HepG2 (cell line): ENCODE measurements at regions not wholly inside any gene's neighbourhood (a gene's known extent, or its start where the extent isn't known, plus 50 kb on each side); places are given as distances from the start of the nearest gene placed in this dataset.

ENCODE experiments used
- ATAC-seq: fragments of 200-7000 bp; cut with Tn5 transposase; 3 replicates; pipeline ENCODE4 v1.9.1; 2020; ENCODE audit warnings: mild to moderate bottlenecking, moderate library complexity
- BruUV-seq: library from RNA; stranded (reverse); fragments of 400-500 nt; replicated peaks from 2 replicates; lab custom pipeline; 2021; lab: Mats Ljungman, UMichigan
- CTCF ChIA-PET: fragments of 300-600 bp; formaldehyde crosslinking; extraction: SDS; loops from one replicate; lab custom pipeline; 2021; ENCODE audit warnings: low total read pairs, inconsistent platforms, low intra/inter-chr PET ratio; lab: Yijun Ruan, JAX
- POLR2A ChIA-PET: fragments of 350-600 bp; sonication (Branson Sonifier 250); formaldehyde crosslinking; loops from one replicate; lab custom pipeline; 2020; ENCODE audit warnings: antibody characterized with exemption, inconsistent platforms; lab: Yijun Ruan, JAX
- DNase-seq: peaks from one replicate; pipeline ENCODE4 v3.0.0-alpha.2; 2015; ENCODE audit warnings: low spot score
- FAIRE-seq: peaks from 3 replicates; lab custom pipeline; 2011; peaks lifted over from hg19 to GRCh38; lab: Jason Lieb, UNC
- H2AFZ ChIP-seq: one replicate; pipeline ENCODE4 v1.6.1; 2011; ENCODE audit warnings: low read length, inconsistent platforms
- H3K27ac ChIP-seq: fragments of 300-600 bp; 3 replicates; pipeline ENCODE4 v1.8.0; 2011; ENCODE audit warnings: mixed run types, mild to moderate bottlenecking, mixed read lengths, low read length, inconsistent platforms; ENCODE audit not compliant: insufficient read depth; ENCODE audit errors: extremely low read length
- H3K27me3 ChIP-seq, 2 experiments: fragments of 200-600 bp in 1 of 2; 2 replicates in 1 of 2; 3 replicates in 1 of 2; pipeline versions ENCODE4 v1.6.0 to v1.8.0; 2011; ENCODE audit warnings: low read length in 2 of 2, mild to moderate bottlenecking in 2 of 2, moderate library complexity in 2 of 2, inconsistent platforms in 1 of 2; ENCODE audit not compliant: insufficient read depth in 2 of 2, control insufficient read depth in 1 of 2
- H3K36me3 ChIP-seq, 2 experiments: fragments of 200-600 bp in 1 of 2; replicated peaks in 1 of 2; 2 replicates in 1 of 2; 3 replicates in 1 of 2; pipeline versions ENCODE4 v1.5.1 to v1.8.0; 2011; ENCODE audit warnings: low read length in 2 of 2, inconsistent platforms in 1 of 2; ENCODE audit not compliant: insufficient read depth in 2 of 2, control insufficient read depth in 1 of 2
- H3K4me1 ChIP-seq: 2 replicates; pipeline ENCODE4 v1.5.1; 2012; ENCODE audit warnings: low read length, inconsistent platforms; ENCODE audit not compliant: insufficient read depth
- H3K4me2 ChIP-seq: 2 replicates; pipeline ENCODE4 v1.6.0; 2011; ENCODE audit warnings: low read depth, low read length, inconsistent platforms
- H3K4me3 ChIP-seq, 3 experiments: fragments of 200-600 bp in 1 of 3; sonication (generic), shearing (Covaris generic) in 1 of 3; replicated peaks in 1 of 3; 2 replicates each; pipeline ENCODE4 v1.5.1; 2011 to 2016; ENCODE audit warnings: low read length in 3 of 3, inconsistent platforms in 2 of 3, low read depth in 2 of 3, mild to moderate bottlenecking in 2 of 3, control low read depth in 1 of 3, mixed read lengths in 1 of 3; ENCODE audit not compliant: insufficient read depth in 1 of 3
- H3K79me2 ChIP-seq: one replicate; pipeline ENCODE4 v1.6.1; 2011; ENCODE audit warnings: low read length, inconsistent platforms; ENCODE audit not compliant: insufficient read depth
- H3K9ac ChIP-seq: 2 replicates; pipeline ENCODE4 v1.6.0; 2011; ENCODE audit warnings: mild to moderate bottlenecking, low read depth, low read length, inconsistent platforms; ENCODE audit not compliant: insufficient read depth
- H3K9me3 ChIP-seq: 2 replicates; pipeline ENCODE4 v1.5.1; 2012; ENCODE audit warnings: mild to moderate bottlenecking, low read length
- H4K20me1 ChIP-seq: 2 replicates; pipeline ENCODE4 v1.6.0; 2011; ENCODE audit warnings: inconsistent platforms, mild to moderate bottlenecking, low read length, moderate library complexity; ENCODE audit not compliant: insufficient read depth
- IRX3 ChIP-seq: sonication (generic); formaldehyde crosslinking; IDR thresholded peaks from 2 replicates; pipeline ENCODE4 v1.8.1; 2023; ENCODE audit warnings: mild to moderate bottlenecking, low read depth, missing genetic modification reagents, borderline replicate concordance
- MATR3 ChIP-seq: sonication (generic); formaldehyde crosslinking; IDR thresholded peaks from 2 replicates; pipeline ENCODE4 v1.4.0; 2020; ENCODE audit warnings: missing genetic modification reagents
- MEIS1 ChIP-seq: sonication (generic); formaldehyde crosslinking; IDR thresholded peaks from 2 replicates; pipeline ENCODE4 v1.9.0; 2021; ENCODE audit warnings: mild to moderate bottlenecking, missing genetic modification reagents, moderate library complexity, borderline replicate concordance
- PTBP1 ChIP-seq: fragments of 200-400 bp; formaldehyde crosslinking; IDR thresholded peaks from 2 replicates; pipeline ENCODE4 v1.6.1; 2018; ENCODE audit warnings: low read length, low read depth; ENCODE audit not compliant: poor library complexity, severe bottlenecking
- ZBTB14 ChIP-seq: sonication (generic); formaldehyde crosslinking; IDR thresholded peaks from 2 replicates; pipeline ENCODE4 v1.4.0; 2020; ENCODE audit warnings: missing genetic modification reagents
- ZNF761 ChIP-seq: sonication (generic); formaldehyde crosslinking; conservative IDR thresholded peaks from 2 replicates; pipeline ENCODE4 v1.4.0; 2020; ENCODE audit warnings: mild to moderate bottlenecking, missing genetic modification reagents
- WGBS: methylation state at CpG from one replicate; pipeline ENCODE4 v1.1.6; 2017; ENCODE audit warnings: low lambda C conversion rate; 5-methylcytosine and 5-hydroxymethylcytosine counted together
- in situ Hi-C: cut with HindIII; loops from 2 replicates; pipeline ENCODE4 v1.10.0; 2017; ENCODE audit warnings: low pct_unique_long_range_greater_than_20kb; ENCODE audit not compliant: extremely low pct_ligation_motif_present
- intact Hi-C: fragments of 100-400 bp; cut with micrococcal nuclease; formaldehyde crosslinking; loops from one replicate; pipeline ENCODE4 v1.10.0; 2022; ENCODE audit not compliant: unreplicated experiment
- TF ChIP-seq, protein P1 (sequence below), 2 experiments: sonication (generic) in 1 of 2; formaldehyde crosslinking in 1 of 2; IDR thresholded peaks; 2 replicates each; pipeline versions ENCODE4 v1.6.1 to v1.9.0; 2014 to 2022; ENCODE audit warnings: antibody characterized with exemption in 1 of 2, borderline replicate concordance in 1 of 2, inconsistent platforms in 1 of 2, low read depth in 1 of 2, missing genetic modification reagents in 1 of 2
- TF ChIP-seq, protein P2 (sequence below): sonication (generic); formaldehyde crosslinking; IDR thresholded peaks from 2 replicates; pipeline ENCODE4 v1.4.0; 2020; ENCODE audit warnings: missing genetic modification reagents
- TF ChIP-seq, protein P3 (sequence below): sonication (generic); formaldehyde crosslinking; IDR thresholded peaks from 2 replicates; pipeline ENCODE4 v1.4.0; 2020; ENCODE audit warnings: low read depth, mild to moderate bottlenecking, missing genetic modification reagents

- POLR2A ChIA-PET = no interaction called here
- no TSS peak for BruUV-seq
Measured at GRCh38 chr16:72255786-72256185, 83.8 kb upstream of the PMFBP1 start.

DNA sequence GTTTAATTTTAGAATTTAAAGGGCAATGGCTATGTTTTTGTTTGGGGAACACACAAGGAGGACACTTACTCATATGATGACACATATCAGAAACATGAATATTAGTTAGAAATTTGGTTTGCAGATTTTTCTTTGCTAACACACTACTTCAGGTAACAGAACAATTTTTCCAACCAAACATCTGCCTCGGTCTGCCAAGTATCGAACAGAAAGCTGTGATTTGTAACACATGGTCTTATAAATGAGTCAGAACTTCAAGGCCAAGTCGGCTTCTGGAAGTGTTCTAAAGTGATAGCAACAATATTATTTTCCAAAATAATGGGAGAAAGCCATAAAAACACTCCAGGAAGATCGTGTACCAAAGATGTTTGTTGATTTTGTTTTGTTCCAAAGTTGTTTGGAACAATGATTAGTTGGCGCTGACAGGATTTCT is 75.9 kb upstream of the PMFBP1 start:
- Histone ChIP-seq H3K9me3 (no peaks in the 10 kb centered on the region), H3K79me2 (no peaks in the 10 kb centered on the region), H3K27ac (no peak overlapping the region), H3K9ac (no peak overlapping the region), H3K36me3 (no peaks in the 10 kb centered on the region), H3K4me2 (no peak overlapping the region), H3K27me3 (no peaks in the 10 kb centered on the region), H3K4me3 (no peak overlapping the region), H2AFZ (no peak overlapping the region), H3K4me1 (no peaks in the 10 kb centered on the region), H4K20me1 (no peaks in the 10 kb centered on the region)
- DNase-seq (no peak), FAIRE-seq (no peak), ATAC-seq (no peak)
- 73% methylated on average over 5 of the region's 5 CpGs for WGBS
- CTCF ChIA-PET = no interaction called here
- in situ Hi-C loops (no loop called here), intact Hi-C loops (no loop called here)
- POLR2A ChIA-PET = no interaction called here
- no TSS peak for BruUV-seq
- TF ChIP-seq ZBTB14 = no peak
- TF ChIP-seq, protein P1, sequence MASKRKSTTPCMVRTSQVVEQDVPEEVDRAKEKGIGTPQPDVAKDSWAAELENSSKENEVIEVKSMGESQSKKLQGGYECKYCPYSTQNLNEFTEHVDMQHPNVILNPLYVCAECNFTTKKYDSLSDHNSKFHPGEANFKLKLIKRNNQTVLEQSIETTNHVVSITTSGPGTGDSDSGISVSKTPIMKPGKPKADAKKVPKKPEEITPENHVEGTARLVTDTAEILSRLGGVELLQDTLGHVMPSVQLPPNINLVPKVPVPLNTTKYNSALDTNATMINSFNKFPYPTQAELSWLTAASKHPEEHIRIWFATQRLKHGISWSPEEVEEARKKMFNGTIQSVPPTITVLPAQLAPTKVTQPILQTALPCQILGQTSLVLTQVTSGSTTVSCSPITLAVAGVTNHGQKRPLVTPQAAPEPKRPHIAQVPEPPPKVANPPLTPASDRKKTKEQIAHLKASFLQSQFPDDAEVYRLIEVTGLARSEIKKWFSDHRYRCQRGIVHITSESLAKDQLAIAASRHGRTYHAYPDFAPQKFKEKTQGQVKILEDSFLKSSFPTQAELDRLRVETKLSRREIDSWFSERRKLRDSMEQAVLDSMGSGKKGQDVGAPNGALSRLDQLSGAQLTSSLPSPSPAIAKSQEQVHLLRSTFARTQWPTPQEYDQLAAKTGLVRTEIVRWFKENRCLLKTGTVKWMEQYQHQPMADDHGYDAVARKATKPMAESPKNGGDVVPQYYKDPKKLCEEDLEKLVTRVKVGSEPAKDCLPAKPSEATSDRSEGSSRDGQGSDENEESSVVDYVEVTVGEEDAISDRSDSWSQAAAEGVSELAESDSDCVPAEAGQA (IDR thresholded peaks at IDR 0.05; ENCODE audit: low read depth) = no peak
- TF ChIP-seq, protein P1 (CRISPR knock-in tag; IDR thresholded peaks at IDR 0.05; ENCODE audit: borderline replicate concordance) = no peak
- TF ChIP-seq, protein P2, sequence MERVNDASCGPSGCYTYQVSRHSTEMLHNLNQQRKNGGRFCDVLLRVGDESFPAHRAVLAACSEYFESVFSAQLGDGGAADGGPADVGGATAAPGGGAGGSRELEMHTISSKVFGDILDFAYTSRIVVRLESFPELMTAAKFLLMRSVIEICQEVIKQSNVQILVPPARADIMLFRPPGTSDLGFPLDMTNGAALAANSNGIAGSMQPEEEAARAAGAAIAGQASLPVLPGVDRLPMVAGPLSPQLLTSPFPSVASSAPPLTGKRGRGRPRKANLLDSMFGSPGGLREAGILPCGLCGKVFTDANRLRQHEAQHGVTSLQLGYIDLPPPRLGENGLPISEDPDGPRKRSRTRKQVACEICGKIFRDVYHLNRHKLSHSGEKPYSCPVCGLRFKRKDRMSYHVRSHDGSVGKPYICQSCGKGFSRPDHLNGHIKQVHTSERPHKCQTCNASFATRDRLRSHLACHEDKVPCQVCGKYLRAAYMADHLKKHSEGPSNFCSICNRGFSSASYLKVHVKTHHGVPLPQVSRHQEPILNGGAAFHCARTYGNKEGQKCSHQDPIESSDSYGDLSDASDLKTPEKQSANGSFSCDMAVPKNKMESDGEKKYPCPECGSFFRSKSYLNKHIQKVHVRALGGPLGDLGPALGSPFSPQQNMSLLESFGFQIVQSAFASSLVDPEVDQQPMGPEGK (CRISPR knock-in tag) = no peak
- TF ChIP-seq, protein P3, sequence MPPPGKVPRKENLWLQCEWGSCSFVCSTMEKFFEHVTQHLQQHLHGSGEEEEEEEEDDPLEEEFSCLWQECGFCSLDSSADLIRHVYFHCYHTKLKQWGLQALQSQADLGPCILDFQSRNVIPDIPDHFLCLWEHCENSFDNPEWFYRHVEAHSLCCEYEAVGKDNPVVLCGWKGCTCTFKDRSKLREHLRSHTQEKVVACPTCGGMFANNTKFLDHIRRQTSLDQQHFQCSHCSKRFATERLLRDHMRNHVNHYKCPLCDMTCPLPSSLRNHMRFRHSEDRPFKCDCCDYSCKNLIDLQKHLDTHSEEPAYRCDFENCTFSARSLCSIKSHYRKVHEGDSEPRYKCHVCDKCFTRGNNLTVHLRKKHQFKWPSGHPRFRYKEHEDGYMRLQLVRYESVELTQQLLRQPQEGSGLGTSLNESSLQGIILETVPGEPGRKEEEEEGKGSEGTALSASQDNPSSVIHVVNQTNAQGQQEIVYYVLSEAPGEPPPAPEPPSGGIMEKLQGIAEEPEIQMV (CRISPR knock-in tag) = no peak

More at GRCh38 chr16:72255786-72256185, 83.8 kb upstream of the PMFBP1 start:
- no peaks in the 10 kb centered on the region for H3K9me3 ChIP-seq
- no peak for FAIRE-seq
- H3K27ac ChIP-seq = no peak overlapping the region
- in situ Hi-C loops = no loop called here
- H3K27me3 ChIP-seq = no peaks in the 10 kb centered on the region
- 96% methylated on average over 1 of the region's 1 CpG for WGBS
- H4K20me1 ChIP-seq = no peaks in the 10 kb centered on the region
- H3K4me2 ChIP-seq = no peak overlapping the region
- no peak overlapping the region for H3K9ac ChIP-seq
- TF ChIP-seq ZNF761 = no peak
- no peak for TF ChIP-seq PTBP1
- no peak for TF ChIP-seq IRX3
- TF ChIP-seq MATR3 = no peak
- no peak for TF ChIP-seq MEIS1 (CRISPR knock-in tag)
- TF ChIP-seq, all 625 proteins: peak for 0
- no peaks in the 10 kb centered on the region for H3K79me2 ChIP-seq
- H3K4me1 ChIP-seq = peaks cover 13% of the 10 kb centered on the region; the same call in 1 of the 2 replicates
- CTCF ChIA-PET = no interaction called here
- no peaks in the 10 kb centered on the region for H3K36me3 ChIP-seq
- DNase-seq (no peak), ATAC-seq (no peak)
- intact Hi-C loops = no loop called here
- H2AFZ ChIP-seq = no peak overlapping the region
- H3K4me3 ChIP-seq = no peak overlapping the region
